ENCODE measurements at regions not wholly inside any gene's neighbourhood (a gene's known extent, or its start where the extent isn't known, plus 50 kb on each side); places are given as distances from the start of the nearest gene placed in this dataset.

GRCh38 chr4:115803825-115804224, 690.4 kb upstream of the NDST4 start:
- Histone ChIP-seq H3K4me1 (ENCODE audit: low read length) (no peaks in the 10 kb centered on the region), H3K79me2 (ENCODE audit: low read length) (no peaks in the 10 kb centered on the region), H4K20me1 (ENCODE audit: insufficient read depth, low read length) (no peaks in the 10 kb centered on the region), H3K27me3 (replicated peaks; ENCODE audit: insufficient read depth, low read length) (no peaks in the 10 kb centered on the region), H3K9me3 (replicated peaks; ENCODE audit: insufficient read depth, low read length) (no peaks in the 10 kb centered on the region), H3K27ac (ENCODE audit: low read length) (no peak overlapping the region), H2AFZ (ENCODE audit: low read length) (no peak overlapping the region), H3K9ac (ENCODE audit: low read length) (no peak overlapping the region), H3F3A (ENCODE audit: insufficient read depth, low read length) (no peaks in the 10 kb centered on the region), H3K9me2 (replicated peaks; ENCODE audit: insufficient read depth, low read length) (no peaks in the 10 kb centered on the region), H3K4me2 (ENCODE audit: low read depth, low read length) (no peak overlapping the region), H3K4me3 (ENCODE audit: low read length) (no peak overlapping the region), H3K36me3 (replicated peaks; ENCODE audit: insufficient read depth, low read length) (no peaks in the 10 kb centered on the region)
- TF ChIP-seq CTCF (IDR thresholded peaks at IDR 0.05; ENCODE audit: low read length) = no peak
- no peak for TF ChIP-seq EZH2phosphoT487 (IDR thresholded peaks at IDR 0.05; ENCODE audit: low read length)
- TF ChIP-seq EZH2 (optimal IDR thresholded peaks at IDR 0.05; ENCODE audit: low read depth, low read length) = no peak
- no peak for DNase-seq

GRCh38 chr4:115790812-115791211, 677.4 kb upstream of the NDST4 start:
- Histone ChIP-seq H4K20me1 (ENCODE audit: insufficient read depth, low read length) (no peaks in the 10 kb centered on the region), H3K27me3 (replicated peaks; ENCODE audit: insufficient read depth, low read length) (no peaks in the 10 kb centered on the region), H3F3A (ENCODE audit: insufficient read depth, low read length) (no peaks in the 10 kb centered on the region), H3K36me3 (replicated peaks; ENCODE audit: insufficient read depth, low read length) (no peaks in the 10 kb centered on the region), H2AFZ (ENCODE audit: low read length) (no peak overlapping the region), H3K9me2 (replicated peaks; ENCODE audit: insufficient read depth, low read length) (no peaks in the 10 kb centered on the region), H3K79me2 (ENCODE audit: low read length) (no peaks in the 10 kb centered on the region), H3K4me1 (ENCODE audit: low read length) (no peaks in the 10 kb centered on the region), H3K9me3 (replicated peaks; ENCODE audit: insufficient read depth, low read length) (no peaks in the 10 kb centered on the region), H3K9ac (ENCODE audit: low read length) (no peak overlapping the region), H3K27ac (ENCODE audit: low read length) (no peak overlapping the region), H3K4me2 (ENCODE audit: low read depth, low read length) (no peak overlapping the region), H3K4me3 (ENCODE audit: low read length) (no peak overlapping the region)
- TF ChIP-seq CTCF (IDR thresholded peaks at IDR 0.05; ENCODE audit: low read length) = no peak
- TF ChIP-seq EZH2 (optimal IDR thresholded peaks at IDR 0.05; ENCODE audit: low read depth, low read length) = no peak
- TF ChIP-seq EZH2phosphoT487 (IDR thresholded peaks at IDR 0.05; ENCODE audit: low read length) = no peak
- DNase-seq = no peak

GRCh38 chr4:115781528-115782146, 668.2 kb upstream of the NDST4 start:
- H3K4me3 ChIP-seq (ENCODE audit: low read length) = no peak overlapping the region
- H4K20me1 ChIP-seq (ENCODE audit: insufficient read depth, low read length) = no peaks in the 10 kb centered on the region
- no peaks in the 10 kb centered on the region for H3K9me2 ChIP-seq (replicated peaks; ENCODE audit: insufficient read depth, low read length)
- TF ChIP-seq EZH2phosphoT487 (IDR thresholded peaks at IDR 0.05; ENCODE audit: low read length) (no peak), EZH2 (optimal IDR thresholded peaks at IDR 0.05; ENCODE audit: low read depth, low read length) (no peak), CTCF (IDR thresholded peaks at IDR 0.05; ENCODE audit: low read length) (no peak)
- no peak for DNase-seq
- H3K79me2 ChIP-seq (ENCODE audit: low read length) = no peaks in the 10 kb centered on the region
- no peaks in the 10 kb centered on the region for H3K4me1 ChIP-seq (ENCODE audit: low read length)
- no peak overlapping the region for H2AFZ ChIP-seq (ENCODE audit: low read length)
- no peaks in the 10 kb centered on the region for H3K36me3 ChIP-seq (replicated peaks; ENCODE audit: insufficient read depth, low read length)
- no peak overlapping the region for H3K27ac ChIP-seq (ENCODE audit: low read length)
- H3K27me3 ChIP-seq (replicated peaks; ENCODE audit: insufficient read depth, low read length) = no peaks in the 10 kb centered on the region
- H3F3A ChIP-seq (ENCODE audit: insufficient read depth, low read length) = no peaks in the 10 kb centered on the region
- no peaks in the 10 kb centered on the region for H3K9me3 ChIP-seq (replicated peaks; ENCODE audit: insufficient read depth, low read length)
- H3K4me2 ChIP-seq (ENCODE audit: low read depth, low read length) = no peak overlapping the region
- no peak overlapping the region for H3K9ac ChIP-seq (ENCODE audit: low read length)

Data from MM.1S (cell line).